ENCODE measurements at regions not wholly inside any gene's neighbourhood (a gene's known extent, or its start where the extent isn't known, plus 50 kb on each side); places are given as distances from the start of the nearest gene placed in this dataset.
"Not testable (repeated sequence)": the region's sequence is repeated elsewhere in the genome, so short reads cannot be mapped to it uniquely, and the experiment has no call there.

DNA sequence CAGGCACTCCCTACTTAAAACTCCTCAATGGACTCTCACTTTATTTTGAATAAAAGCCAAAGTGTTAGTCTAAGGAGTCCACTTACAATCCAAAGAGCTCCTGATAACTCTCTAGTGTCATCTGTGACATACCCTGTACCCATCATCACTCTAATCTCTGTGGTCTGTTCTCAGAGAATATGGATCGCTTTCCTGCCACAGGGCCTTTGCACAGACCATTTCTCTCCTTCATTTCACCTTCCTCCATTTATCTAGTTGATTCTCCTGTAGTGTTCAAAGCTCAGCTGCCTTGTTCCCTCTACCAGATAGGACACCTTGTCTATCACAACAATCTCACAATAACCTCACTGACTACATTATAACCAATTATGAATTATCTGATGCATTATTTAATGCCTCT, 185.4 kb upstream of the KBTBD8 start:
- DNase-seq: no peak

DNA sequence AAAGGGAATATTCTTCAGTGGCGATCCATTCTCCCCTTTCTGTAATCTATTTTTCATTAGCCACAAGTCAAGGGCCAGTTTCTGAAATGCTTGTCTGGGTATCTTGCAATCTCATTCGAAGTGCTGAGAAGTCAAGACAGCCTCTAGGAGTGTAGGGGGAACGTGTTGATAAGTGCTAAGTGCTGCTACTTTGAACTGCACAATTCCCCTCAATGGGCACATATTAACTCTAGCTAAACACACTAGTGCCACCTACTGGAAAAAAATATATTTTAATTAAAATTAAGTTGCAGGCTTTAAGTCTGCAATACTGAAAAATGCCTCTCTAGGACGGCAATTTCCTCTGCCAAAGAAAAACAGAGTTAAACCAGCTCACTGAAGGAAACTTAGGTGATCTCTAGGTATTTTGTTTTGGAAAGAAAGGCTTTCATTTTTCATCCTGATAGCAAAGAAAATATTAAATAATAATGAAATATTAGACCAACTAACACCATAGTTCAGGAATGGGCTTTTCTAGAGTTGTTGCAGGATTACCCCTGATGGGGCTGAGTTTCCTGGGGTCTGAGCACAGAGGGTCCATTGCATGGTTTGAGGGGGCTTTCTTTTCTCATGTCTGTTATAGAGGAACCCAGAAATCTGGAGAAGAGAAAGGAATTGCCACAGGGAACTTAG, 181.9 kb upstream of the KBTBD8 start:
- DNase-seq: peak; percentile 20 to 75

DNA sequence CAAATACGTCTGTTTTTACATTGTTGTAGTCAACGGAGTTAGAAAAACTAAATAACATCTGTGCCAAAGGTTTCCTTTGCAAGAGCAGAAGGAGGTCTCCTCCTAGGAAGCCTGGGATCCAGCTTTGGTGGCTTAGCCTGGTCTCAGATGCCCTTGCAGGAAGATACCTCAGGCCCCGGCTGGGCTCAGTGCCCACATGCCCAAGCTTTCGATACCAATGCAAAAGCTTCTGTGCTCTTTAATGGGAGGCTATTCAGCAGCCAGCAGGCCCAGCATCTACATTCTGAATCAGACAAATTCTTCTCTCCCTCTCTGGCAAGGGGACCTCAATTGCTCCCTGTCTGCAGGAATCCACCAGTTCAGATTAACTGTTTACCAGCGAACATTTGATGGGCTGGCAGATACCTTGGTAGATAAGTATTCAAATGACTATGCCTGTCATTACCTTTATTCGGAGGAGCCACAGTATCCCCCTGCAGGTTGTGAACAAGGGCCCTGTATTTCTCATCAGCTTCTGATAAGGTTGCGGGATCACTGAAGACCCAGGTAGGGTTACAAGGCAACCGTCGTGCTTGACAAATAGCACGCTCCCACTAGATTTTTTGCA, 180.1 kb upstream of the KBTBD8 start:
- peak; percentile 81 to 86 for DNase-seq

DNA sequence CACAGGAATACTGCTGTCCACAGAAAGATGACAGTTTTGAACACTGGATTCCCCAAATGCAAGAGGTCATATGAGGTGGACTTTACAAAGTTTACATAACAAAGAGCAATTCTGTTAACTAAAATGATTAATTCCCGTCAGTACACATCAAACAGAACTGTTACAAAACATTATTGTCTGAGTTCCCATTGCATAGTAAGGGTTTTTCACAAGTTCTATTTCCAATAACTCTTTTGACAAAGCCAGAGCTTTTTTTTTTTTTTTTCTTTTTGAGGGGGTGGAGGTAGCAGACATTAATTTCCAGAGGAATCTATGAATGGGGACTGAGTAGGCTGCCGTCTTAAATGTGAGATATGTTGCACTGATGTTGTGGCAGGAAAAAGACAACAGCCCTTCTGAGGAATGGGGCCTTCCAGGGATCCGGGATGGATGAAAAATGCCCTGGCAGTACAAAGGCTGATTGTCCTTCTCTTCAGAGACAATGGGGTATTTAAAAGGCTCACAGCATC, 178.1 kb upstream of the KBTBD8 start:
- peak in 1 of 2 experiments; percentile 42 for DNase-seq

- DNase-seq: peak; percentile 28 to 70
These were observed 175.7 kb upstream of the KBTBD8 start for GRCh38 chr3:66822186-66823008.

DNA sequence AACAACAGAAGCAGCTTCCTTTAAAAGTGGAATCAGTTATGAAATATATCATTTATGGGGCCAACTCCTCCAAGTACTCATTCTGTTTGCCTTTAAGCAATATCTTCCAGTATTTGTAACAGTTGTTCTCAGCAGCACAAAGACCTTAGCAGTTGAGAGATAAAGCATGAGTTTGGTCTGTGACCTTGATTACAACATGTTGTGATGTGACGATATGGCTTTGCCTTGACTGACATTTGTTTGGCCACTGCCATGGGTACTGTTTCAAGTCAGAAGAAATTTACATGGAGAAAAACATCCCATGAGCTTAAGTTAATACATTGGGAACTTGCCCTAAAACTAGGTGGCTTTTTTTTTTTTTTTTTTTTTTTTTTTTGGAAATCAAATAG, 175.1 kb upstream of the KBTBD8 start:
- no peak for DNase-seq

GRCh38 chr3:66823532-66823931, 174.6 kb upstream of the KBTBD8 start:
- DNase-seq: no peak

- DNase-seq: no peak
These were observed 172.7 kb upstream of the KBTBD8 start for GRCh38 chr3:66825375-66825774.

DNA sequence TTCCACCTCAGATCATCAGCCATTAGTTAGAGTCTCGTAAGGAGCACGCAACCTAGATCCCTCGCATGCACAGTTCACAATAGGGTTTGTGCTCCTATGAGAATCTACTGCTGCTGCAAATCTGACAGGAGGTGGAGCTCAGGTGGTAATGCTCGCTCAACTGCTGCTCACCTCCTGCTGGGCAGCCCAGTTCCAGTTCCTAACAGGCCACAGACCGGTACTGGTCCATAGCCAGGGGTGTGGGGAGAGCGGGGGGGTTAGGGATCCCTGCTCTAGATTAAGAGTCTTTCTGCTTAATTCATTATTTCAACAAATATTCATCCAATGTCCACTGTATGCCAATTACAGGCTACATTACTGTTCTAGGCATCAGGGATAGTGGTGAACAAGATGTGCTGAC, 170.4 kb upstream of the KBTBD8 start:
- no peak for DNase-seq

GRCh38 chr3:66828303-66828702, 169.8 kb upstream of the KBTBD8 start:
- DNase-seq: no peak

- peak in 1 of 2 experiments; percentile 2 for DNase-seq
These were observed 167.8 kb upstream of the KBTBD8 start for GRCh38 chr3:66830301-66830700.

- no peak for DNase-seq
These were observed 166.2 kb upstream of the KBTBD8 start for GRCh38 chr3:66831931-66832330.

DNA sequence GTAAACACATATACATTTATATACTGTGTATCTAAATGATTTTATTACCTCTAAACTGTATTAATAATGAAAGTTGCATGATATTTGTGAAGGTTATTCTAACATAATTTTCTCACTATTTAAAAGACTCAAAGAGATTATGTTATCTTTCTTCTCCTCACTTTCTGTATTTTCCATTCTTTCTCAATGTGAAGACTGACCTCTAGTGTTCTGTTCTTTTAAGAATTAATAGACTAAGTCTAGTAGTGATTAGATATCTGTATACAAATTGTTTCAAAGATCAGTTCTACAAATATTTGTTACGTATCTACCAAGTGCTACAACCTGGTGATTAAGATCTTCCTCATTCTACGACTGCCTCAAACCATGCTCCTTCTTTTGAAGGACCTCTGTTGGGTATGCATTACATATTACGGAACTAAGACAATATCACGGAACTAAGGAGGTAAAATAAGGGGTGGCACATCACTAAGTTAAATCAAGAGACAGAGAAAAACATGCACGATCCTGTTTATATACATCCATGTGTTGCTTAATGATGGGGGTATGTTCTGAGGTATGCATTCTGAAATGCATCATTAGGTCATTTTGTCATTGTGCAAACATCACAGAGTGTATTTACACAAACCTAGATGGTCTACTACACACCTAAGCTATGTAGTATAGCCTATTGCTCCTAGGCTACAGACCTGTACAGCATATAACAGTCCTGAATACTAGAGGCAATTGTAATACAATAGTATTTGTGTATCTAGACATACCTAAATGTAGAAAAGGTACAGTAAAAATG, 161.5 kb upstream of the KBTBD8 start:
- DNase-seq: peak in 1 of 2 experiments; percentile 21

DNA sequence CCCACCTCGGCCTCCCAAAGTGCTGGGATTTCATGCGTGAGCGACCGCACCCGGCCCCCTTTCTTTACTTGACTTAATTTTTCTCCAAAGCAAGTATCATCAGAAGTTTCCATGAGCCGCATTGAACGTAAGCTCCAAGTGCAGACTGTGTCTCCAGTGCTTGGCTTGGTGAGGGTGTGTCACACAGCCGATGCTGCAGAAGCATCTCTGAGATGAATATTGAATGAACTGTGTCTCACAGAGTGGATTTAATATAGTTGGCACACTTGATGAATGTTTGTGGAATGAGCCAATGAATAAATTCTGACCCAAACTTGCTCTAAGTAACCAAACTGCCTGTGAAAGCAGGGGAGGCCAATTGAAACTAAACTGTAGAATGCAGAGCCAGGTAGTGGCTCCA, 159.4 kb upstream of the KBTBD8 start:
- DNase-seq: no peak

- DNase-seq: peak; percentile 74 to 77
These were observed 158.6 kb upstream of the KBTBD8 start for GRCh38 chr3:66839508-66839907.

- DNase-seq: not testable (repeated sequence)
These were observed 155.2 kb upstream of the KBTBD8 start for GRCh38 chr3:66842761-66843464.

DNA sequence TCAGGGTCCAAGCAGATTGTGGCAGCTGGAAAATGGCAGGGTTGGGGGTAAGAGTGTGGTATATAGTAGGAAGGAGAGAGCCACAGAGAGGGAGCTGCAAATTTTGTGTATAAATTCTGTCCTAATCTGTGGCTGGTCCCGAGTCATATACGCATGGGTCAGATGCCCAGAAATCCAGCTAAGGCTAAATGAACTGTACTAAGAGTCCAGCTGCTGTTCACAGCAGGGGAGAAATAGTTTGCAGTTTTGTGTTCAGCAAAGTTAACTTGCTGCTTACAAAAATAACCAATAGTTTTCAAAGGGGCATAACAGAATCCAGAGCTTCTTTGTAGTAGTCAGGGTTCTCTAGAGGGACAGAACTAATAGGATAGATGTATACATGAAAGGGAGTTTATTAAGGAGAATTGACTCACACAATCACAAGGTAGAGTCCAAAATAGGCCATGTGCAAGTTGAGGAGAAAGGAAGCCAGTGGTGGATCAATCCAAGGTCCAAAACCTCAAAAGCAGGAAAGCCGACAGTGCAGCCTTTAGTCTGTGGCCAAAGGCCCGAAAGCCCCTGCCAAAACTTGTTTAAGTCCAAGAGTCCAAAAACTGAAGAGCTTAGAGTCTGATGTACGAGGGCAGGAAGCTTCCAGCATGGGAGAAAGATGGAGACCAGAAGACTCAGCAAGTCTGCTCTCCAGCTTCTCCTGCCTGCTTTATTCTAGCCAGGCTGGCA, 146.1 kb upstream of the KBTBD8 start:
- DNase-seq: no peak

DNA sequence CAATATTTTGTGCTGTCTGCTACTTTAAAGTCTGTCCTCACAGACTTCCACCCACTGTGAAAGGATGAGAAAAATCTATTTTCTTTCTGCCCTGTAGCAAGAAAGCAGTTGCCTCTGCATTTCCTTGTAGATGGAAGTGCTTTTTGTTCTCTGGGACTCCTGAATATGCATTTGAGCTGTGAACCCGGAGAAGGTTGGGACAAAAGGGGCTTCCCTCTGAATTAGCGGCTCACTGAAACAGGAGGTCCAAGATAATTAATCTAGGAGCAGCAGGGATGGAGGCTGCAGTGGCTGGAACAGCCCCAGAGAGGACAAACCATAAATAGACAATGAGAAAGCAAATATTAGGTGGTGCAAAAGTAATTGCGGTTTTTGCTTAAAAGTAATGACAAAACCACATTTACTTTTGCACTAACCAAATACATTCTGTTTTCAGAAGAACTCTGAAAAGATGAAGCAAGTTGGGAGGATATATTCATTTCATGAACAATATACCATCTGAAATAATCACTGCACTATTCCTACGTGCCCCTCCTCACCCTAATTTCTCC, 143.4 kb upstream of the KBTBD8 start:
- DNase-seq: no peak

DNA sequence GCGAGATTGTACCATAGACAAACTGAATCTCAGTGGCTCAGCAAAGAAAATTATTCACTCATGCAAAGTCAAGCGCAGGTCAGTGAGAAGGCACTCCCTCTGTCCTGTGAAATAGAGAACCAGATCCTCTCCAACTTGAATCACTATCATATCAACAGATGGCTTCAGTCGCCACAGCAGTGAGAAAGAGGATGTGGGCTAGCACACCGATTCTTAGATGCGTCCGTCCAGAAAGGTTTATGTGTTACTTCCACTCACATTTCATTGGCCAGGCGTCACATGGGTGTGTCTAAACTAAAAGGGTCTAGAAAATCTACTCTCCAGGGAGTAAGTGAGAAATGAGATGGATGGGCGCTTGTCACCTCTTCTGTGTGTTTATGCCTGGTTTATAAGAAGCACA, 141.6 kb upstream of the KBTBD8 start:
- DNase-seq: no peak

- no peak for DNase-seq
These were observed 139.3 kb upstream of the KBTBD8 start for GRCh38 chr3:66858656-66859381.

DNA sequence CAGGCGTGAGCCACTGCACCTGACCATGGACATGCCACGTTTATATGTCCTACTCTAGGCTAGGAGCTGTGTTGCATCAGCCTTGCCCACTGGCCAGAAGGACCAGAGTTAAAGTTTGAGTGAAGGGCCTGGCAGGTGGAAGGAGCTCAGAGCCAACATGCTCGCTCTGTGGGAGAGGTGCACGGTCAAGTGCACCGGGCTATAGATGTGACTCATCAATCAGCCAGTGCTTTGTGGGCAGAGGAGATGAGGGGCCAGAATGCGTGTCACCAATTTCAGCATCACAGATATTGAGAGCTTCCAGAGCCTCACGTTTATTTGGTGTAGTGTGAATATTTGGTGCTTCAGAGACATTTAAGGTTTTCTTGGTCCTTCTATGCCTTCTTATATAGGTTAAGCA, 137.3 kb upstream of the KBTBD8 start:
- no peak for DNase-seq

All from NCI-H526 (cell line).